LNCAP (cell line): ENCODE measurements at regions not wholly inside any gene's neighbourhood (a gene's known extent, or its start where the extent isn't known, plus 50 kb on each side); places are given as distances from the start of the nearest gene placed in this dataset.

Experiments
- CTCF ChIP-seq: fragments of 450-650 bp; IDR thresholded peaks from 2 replicates; pipeline ENCODE4 v1.5.1; 2017; ENCODE audit warnings: mild to moderate bottlenecking

- TF ChIP-seq CTCF = no peak
These were observed 472.3 kb upstream of the ADGRL4 start for GRCh38 chr1:79478728-79479373.

GRCh38 chr1:79478160-79478559 is 471.6 kb upstream of the ADGRL4 start:
- TF ChIP-seq CTCF = no peak

- no peak for TF ChIP-seq CTCF
These were observed 465.6 kb upstream of the ADGRL4 start for GRCh38 chr1:79472067-79472656.

GRCh38 chr1:79469139-79469538 is 462.6 kb upstream of the ADGRL4 start:
- no peak for TF ChIP-seq CTCF

- TF ChIP-seq CTCF = no peak
These were observed 454.4 kb upstream of the ADGRL4 start for GRCh38 chr1:79460773-79461436.

GRCh38 chr1:79457562-79458224 is 451.2 kb upstream of the ADGRL4 start:
- TF ChIP-seq CTCF = no peak

GRCh38 chr1:79448426-79448825 is 441.9 kb upstream of the ADGRL4 start:
- no peak for TF ChIP-seq CTCF
